GM18873 (cell line): ENCODE measurements at regions not wholly inside any gene's neighbourhood (a gene's known extent, or its start where the extent isn't known, plus 50 kb on each side); places are given as distances from the start of the nearest gene placed in this dataset.

Experiments
- ATAC-seq: cut with Tn5 transposase; IDR thresholded peaks from one replicate; pipeline ENCODE4 v1.9.1; 2021; ENCODE audit warnings: mild to moderate bottlenecking, moderate library complexity, moderate number of reproducible peaks; ENCODE audit not compliant: unreplicated experiment, low FRiP score

DNA sequence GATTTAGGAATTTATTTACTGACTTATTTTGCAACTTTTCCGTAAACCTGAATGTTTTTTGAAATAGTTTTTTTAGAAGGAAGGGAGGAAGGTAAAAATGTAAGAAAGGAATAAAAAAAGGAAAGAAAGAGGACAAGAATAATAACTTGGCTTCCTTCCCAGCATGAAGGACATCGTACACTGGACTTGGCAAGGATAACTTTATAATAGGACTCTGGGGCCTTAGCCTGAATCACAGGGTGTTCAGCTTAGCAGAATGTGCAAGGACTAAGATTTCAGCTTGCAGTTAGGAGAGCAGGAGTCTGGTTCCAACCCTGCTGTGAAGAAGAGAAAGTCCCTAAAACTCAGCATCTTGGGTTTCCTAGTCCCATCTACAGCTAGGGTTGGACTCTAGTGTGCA is 1053.3 kb downstream of the VRK1 start:
- ATAC-seq: no peak

DNA sequence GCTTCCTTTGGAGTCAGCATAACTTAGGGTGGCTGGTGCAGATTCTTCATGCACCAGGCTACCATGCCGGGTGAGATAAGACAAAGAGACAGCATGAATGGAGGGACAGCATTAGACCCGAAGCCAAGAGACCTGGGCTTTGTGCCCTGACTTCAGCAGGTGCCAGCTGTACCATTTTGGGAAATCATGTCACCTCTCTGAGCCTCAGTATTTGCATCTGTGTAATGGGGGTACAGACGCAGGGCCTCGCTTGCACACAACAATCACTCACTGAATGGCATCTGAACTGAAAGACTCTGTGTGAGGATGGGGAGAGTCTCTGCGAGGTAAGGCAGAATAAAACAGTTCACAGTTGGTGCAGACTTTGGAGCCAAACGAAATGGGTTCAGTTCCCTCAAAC is 1053.7 kb downstream of the VRK1 start:
- no peak for ATAC-seq

DNA sequence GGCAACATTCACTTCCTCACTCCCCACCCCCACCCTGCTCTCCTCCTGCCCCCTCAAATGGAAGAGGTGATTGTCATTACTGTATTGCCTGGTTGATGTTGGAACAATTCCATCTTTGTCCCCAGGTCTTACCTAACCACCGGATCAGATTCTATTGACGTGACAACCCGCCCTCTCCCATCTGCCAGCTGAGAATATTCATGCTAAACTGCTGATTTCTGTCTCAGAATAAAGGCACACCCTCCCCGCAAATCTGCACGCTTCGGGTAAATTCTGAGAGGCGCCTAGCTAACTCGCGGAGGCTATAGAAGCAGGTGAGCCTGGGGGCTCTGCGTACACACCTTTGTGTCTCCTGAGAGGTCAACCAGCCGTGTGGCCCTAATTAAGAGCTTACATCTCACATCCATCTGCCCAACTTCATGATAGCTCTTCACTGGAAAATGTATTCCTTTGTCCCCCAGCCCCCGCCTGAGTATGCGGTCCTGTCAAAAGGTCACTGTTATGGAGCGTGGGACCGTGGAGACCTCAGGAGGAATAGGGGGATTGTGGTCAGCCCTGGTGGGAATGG is 1054.3 kb downstream of the VRK1 start:
- no peak for ATAC-seq

DNA sequence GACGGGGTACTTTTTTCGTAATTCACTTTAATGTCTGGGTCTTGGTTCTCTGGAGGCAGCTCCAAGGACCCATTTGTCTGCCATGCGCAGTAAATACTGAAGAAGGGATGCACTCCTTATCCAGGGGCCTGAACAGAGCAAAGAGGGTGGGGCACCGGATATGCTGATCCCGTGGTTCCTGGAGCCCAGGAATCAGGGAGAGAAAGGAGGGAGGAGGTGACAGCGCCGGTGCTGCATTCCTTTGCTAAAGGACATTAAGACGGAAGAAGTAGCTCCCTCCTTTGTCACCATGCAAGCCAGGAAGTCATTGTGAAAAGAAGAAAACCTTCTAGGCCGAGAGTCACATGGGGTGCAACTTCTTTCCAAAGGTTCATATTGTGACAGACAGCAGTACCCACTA is 1057.7 kb downstream of the VRK1 start:
- no peak for ATAC-seq

DNA sequence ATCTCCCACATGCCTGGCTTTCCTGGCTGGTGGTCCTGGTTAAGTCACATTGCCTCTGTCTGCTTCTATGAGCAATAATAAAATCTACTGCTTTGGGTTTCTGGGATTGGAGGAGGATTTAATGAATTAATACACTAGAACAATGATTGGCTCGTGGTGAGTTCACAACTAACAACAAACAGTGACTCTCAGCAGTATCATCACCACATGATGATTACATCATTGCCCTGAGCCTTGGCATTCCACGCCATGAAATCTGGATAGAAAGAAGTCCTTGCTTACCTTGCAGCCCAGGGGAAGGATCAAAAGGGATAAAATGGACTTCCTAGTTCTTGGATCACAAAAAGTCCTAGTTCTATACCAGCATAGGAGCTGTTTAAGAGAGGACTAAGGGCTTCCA is 1069.0 kb downstream of the VRK1 start:
- ATAC-seq: no peak

DNA sequence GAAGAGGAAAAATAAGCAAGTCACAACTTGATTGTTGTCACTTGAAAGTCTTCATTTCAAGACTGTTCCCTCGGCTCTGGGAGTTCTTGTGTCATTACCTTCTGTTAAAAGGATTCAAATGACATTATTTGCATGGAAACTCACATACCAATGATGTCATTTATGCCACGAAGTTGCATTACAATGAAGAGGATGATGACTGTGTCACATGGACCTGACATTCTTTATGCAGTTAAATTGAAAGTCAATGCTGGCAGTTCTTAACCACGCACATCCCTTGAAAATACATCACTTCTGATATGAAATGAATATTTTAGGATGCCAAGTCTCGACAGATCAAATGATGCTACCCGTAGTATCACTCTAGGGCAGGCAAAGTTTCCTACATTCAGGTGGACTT is 1069.5 kb downstream of the VRK1 start:
- ATAC-seq: no peak

DNA sequence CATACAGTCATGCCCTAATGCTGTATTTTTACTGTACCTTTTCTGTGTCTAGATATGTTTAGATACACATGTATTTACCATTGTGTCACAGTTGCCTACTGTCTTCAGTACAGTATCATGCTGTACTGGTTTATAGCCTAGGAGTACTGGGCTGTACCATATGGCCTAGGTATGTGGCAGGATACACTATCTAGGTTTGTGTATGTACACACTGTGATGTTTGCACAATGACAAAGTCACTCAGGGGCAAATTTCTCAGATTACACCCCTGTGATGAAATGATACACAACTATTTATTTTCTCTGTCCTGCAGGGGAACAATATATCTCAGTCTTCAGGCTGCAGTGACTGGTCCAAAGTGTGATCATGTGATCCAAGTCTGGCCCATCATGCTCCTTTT is 1076.1 kb downstream of the VRK1 start:
- ATAC-seq: no peak

DNA sequence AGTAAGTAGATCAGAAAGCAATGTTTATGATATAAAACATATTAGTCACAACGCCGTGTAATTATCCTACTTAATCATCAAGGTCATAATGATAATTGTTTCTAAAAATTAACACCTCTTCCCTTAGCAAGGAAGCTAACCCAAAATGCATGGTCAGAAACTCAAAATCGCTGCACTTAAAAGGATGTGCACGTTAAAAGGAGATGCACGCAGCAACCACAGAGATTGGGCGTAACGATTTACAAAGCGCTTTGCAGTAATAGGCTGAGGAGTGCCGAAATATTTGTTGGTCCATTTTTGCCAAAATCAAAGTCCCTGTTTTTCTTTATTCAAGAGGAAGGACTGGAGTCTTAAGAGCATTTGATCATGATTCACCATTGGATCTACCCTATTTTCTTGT is 1077.2 kb downstream of the VRK1 start:
- no peak for ATAC-seq

DNA sequence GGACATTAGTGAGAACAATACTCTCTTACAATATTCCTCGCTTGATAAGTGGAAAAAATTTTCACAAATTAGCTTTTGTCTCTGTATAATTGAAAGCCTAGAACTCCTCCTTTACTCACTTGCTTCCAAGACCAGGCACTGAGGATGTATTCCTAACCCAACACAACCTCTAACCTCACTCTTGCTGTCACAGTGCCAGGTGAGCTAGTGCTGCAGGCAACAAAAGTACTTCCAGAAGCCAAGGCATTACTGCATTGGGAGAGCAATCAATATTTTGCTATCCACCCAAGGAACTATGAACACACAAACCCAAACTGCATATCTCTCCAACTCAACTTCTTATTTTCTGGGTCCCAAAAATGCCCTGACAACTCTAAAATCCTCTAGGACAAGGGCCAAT is 1081.0 kb downstream of the VRK1 start:
- no peak for ATAC-seq

DNA sequence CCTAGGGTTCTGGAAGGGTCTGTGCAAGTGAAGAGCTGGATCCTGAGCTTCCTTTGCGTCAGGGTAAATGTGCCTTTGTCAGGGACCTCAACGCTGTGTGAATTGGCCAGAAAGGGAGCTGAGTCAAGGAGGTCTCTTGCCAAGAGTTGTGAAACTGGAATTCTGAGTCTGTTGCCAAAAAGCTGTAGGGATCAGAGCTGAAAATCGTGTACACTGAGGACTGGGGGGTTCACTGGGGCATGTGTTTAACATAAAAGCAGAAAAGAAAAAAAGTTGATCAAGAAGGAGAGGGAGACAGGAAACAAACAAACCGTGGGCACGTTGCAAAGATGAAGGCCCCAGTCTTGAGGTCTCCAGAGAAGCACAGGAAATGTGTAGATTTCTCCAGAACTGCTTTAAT is 1081.5 kb downstream of the VRK1 start:
- no peak for ATAC-seq

DNA sequence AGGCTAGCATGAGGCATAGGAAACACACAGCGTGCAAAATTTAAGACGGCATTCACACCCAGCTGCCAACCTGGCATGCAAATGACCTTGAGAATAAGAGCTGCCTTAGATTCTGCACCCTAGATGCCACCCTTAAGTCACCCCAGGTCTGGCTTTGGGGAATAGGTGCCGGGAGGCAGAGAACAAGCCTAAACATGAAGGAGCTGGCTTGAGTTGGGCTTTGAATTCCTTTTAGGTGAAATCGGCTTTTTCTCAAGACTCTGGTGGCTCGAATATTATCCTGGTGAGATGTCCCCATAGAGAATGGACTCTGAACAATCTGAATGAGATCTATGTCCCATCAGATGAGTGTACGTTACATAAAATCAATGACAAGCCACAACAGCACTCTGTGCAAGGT is 1090.5 kb downstream of the VRK1 start:
- ATAC-seq: no peak

DNA sequence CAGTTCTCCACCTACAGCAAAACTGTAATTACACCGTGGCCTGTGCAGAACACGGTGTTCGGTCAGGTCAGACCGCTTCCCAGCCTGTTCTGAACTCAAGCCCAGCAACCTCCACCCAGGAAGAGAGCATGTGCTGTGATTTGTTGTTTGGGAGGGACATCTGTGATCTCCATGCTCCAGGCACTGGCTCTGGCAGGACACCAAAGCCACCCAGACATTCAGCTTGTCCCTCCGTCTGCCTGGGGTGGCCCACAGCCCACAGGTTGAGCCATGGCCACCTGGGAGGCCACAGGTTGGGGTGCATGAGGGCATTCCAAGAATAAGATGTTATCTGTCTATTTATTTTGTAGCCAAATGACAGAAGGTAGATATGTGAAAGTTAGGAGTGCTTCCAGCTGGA is 1091.1 kb downstream of the VRK1 start:
- ATAC-seq: no peak

DNA sequence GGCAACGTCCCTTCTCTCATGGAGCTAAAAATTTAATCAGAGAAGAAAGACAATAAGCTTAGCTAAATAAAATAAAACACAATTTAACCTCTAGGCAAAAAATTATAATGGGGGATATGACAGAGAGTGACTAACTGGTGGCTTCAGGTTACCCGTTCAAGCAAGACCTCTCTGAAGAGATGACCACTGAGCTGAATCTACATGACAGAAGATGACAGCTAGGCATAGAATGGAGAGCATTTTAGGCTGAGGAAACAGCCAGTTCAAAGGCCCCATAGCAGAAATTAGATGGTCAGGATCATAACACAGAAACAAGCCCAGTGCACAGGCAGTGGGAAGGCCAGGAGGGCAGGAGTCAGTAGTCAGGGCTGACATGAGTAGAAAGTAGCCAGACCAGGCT is 1094.3 kb downstream of the VRK1 start:
- ATAC-seq: no peak

DNA sequence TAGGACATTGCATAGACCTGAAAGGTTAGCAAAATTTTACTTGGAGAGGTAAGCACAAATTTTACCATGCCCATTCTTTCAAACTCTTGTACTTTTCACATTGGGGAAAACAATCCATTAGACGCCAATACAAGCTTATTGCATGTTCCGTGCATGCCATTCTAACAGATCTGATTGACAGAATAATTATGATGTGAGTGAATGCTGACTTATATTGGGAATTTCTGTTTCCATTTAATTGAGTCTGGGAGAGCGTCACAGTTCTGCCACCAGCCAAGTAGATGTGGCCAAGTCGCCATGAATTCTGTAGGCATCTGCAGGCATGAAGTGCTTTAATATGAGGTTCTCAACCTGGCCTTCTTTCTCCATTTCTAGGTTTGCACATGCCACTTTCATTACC is 1097.4 kb downstream of the VRK1 start:
- ATAC-seq: no peak

DNA sequence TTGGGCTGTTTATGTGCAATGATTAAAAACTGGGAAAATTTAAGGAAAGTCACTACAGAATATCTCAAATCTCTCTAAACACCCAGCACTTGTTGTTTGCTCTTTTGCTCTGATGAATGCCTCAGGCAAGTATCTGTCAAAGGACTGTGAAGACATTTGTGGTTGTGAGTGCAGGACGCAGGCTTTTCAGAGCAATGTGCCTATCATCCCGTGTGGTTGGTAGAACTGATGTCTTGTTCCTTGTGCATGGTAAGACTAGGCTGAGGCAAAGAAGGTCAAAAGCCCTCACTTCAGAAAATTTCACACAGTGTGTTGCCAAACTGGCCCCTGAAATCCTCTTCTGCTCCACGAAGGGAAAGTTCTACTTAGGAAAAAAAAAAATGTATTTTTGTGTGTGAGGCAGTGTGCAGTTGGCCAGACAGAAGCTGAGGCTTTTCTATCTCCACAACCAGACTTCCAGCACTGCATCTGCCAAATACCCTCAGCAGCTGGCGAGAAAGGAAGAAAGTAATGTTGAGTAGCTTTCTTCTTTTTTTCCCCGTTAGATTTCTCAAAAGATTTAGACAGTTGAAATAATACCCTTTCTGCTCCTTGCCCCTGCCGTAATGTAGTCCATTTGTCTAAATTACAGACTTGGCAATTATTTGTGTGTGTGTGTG is 1103.1 kb downstream of the VRK1 start:
- no peak for ATAC-seq

DNA sequence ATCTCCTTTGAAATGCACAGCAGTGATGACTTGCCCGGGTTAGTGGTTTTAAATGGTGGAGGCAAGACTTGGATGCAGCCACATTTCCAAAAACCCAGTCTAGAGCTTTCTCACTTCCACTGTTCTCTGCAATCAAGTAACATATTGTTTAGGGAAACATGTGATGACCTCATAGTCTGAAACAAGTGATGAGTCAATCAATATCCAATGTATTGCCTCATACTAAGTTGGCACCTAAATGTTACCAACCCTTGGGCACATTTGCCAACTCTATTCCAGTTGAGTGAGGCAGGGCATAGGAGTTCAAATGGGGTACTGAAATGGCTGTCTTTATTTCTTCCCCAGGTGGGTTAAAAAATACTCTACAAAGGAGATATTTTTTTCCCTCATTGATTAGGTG is 1105.4 kb downstream of the VRK1 start:
- ATAC-seq: no peak

DNA sequence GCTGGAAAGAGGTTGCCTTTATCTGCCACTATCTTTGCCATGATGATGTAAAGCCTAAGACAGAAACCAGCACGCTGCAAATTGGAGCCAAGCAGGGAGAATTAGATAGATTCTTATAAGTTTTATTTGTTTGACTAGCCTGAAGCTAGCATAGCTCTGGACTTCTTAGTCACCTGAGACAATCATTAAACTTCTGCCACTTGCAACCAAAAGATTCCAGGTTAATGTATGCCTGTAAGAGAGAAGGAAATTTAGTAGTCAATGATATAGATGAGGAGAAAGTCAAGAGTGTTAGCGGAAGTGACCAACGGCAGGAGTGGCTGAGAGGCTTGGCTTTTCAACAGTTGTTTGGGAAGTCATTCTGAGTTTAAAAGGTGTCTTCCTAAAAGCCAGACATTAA is 1106.6 kb downstream of the VRK1 start:
- no peak for ATAC-seq

DNA sequence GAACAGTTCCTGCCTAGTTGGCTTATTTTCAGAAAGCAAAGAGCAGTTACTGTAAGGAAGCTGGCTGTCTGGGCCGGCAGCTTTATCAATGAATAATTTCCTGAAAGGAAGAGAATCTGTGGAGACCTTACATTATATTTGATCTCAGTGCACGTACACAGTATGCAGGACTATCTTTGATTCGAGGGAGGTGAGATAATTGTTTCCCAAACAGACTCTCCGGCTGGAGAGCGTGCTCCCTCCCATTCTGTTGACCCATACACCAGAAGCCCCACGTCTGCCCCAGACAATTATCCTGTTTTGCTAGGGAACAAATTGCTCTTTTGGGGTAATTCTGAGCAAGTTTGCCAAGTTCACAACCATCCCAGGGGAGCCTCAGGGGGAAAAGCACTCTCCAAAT is 1115.0 kb downstream of the VRK1 start:
- no peak for ATAC-seq

DNA sequence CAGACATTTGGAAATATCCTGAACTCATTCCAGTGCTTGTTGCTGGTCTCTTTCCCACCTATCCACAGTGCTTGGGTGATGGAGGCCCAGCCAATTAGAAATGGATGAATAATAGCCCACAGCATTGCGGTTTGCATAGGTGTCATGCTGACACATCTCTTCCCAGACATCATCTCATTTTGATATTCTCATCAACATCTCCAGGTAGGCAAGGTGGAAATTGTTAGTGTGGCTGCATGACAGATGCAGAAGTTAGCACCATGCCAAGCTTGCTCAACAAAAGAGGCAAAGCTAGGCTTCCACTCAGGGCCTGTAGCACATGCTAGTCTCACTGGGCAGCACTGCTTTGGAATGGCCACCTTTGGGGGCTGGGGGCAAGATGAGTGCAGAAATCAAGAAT is 1118.9 kb downstream of the VRK1 start:
- no peak for ATAC-seq

DNA sequence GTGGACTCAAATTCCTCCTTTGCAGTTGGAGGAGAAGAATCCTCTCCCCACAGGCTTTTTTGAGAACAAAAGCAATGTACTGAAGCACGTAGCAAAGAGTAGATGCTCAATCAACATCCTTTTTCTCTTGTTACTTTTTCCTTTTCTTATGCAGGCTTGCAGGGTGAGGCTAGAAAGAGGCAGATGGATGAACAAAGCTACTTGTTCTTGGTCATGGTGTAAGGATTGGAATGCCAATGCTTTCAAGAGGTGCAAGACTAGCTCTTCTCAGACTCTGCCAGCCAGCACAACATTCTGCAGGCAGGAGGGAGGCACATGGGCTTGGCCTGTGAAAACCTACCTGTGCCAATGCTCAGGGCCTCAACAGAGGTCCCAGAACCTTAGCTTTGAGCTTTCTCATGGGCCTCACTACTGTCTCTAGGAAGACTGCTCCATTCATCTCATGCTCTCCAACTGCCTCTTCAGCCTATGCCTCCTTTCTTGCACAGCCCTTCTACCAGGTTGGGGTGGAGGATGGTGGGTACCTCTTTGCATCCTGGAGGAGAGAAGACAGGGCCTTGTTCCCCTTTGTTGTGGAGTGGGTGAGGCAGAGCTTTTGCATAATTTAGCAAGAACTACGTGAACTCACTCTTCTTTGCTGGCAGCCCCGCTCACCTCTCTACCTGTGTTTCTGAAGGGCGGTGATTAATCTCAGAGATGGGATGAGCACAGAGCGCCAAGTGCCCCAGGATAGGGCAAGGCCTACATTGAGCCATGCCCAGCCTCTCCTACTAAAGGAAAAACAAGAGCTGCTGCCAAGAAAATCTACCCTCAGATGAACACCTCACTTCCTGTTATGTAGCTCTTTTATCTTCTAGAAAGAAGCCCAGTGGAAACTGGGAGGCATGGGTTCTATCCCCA is 1119.7 kb downstream of the VRK1 start:
- ATAC-seq: no peak

DNA sequence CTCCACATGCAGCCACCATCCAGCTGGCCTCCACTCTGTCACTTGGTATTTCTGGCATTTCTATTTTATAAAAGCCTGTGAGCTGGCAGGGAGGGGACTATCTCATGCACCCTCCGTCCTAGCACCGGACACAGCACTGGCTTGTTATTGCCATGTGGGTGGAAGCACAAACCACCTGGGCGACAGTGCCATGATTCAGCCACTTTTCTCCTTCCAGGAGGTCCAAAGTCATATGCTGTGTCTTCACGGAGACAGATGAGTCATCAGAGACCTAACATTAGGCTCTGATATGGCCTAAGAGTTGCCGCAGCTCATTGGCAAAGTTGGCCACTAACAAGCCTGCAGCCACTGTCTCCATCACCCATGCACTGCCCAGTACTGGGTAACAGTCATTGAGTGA is 1123.0 kb downstream of the VRK1 start:
- no peak for ATAC-seq

DNA sequence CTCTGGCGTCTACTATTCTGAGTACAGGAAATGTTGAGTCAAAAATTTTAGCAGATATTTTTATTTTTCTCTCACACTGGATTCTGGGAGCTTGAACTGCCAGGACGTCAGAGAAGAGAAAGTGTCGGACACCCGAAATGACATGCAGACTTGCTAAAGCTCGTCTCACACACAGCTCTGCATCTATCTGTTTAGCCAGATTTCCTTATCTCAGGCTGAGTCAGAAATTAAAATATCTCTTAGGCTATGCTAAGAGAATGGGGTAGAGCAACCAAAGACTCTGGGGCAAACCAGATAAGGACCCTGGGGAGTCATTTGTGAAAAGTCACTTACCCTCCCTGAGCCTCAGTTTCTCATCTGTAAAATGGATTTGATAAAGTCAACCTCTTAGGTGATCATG is 1124.1 kb downstream of the VRK1 start:
- no peak for ATAC-seq
